ENCODE measurements at regions not wholly inside any gene's neighbourhood (a gene's known extent, or its start where the extent isn't known, plus 50 kb on each side); places are given as distances from the start of the nearest gene placed in this dataset.
"Not testable (repeated sequence)": the region's sequence is repeated elsewhere in the genome, so short reads cannot be mapped to it uniquely, and the experiment has no call there.

DNA sequence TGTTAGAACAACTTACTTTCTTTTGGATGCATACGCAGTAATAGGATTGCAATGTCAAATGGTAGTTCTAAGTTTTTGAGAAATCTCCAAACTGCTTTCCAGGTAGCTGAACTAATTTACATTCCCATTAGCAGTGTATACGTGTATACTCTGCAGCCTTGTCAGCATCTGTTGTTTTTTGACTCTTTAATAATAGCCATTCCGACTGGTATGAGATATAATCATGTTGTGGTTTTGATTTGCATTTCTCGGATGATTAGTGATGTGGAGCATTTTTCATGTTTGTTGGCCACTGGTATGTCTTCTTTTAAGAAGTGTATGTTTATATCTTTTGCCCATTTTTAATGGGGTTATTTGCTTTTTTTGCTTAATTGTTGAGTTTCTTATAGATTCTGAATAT lies 76.9 kb upstream of the HNRNPA1L2 start:
- H3K27ac Mint-ChIP-seq; POLR2A ChIA-PET; H3K4me1 Mint-ChIP-seq; H3K27me3 Mint-ChIP-seq; H3K36me3 Mint-ChIP-seq; H3K9me3 Mint-ChIP-seq; H3K4me3 Mint-ChIP-seq; ATAC-seq (ENCODE audit: low read depth); DNase-seq: not testable (repeated sequence)

DNA sequence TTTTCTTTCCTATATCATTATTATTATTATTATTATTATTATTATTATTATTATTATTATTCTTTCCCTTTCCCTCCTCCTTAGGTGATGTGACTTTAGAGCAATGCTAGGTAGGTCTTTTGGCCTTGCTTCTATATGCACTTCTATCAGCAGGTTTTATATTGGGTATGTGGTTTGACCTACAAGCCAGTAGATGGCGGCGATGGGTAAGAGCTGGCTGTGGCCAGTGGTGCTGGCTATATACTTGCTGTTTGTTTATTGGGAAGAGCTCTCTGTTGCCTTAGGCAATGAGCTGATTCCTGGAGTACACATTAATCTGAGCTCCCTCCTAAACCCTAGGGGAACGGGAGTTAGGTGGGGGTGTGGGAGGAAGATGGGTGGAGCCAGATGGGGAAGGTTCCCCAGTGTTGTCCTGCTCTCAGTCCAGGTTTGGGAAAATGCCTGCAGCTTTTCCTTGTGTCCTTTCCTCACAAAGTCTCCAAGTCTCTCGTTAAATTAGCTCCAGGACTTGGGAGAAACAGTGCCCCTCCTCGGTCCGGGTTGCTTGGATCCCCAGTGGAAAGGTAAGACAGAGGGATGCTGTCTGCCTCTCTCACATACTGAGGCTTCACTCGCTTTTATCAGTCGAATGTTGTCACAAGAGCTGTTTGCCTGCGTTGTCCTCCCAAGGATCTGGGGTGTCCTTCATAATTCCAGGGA lies 72.2 kb upstream of the HNRNPA1L2 start:
- H3K36me3 Mint-ChIP-seq, H3K27ac Mint-ChIP-seq, POLR2A ChIA-PET, H3K4me3 Mint-ChIP-seq, DNase-seq, H3K27me3 Mint-ChIP-seq, H3K9me3 Mint-ChIP-seq, H3K4me1 Mint-ChIP-seq: not testable (repeated sequence)
- peak; percentile 82 for ATAC-seq (ENCODE audit: low read depth)

DNA sequence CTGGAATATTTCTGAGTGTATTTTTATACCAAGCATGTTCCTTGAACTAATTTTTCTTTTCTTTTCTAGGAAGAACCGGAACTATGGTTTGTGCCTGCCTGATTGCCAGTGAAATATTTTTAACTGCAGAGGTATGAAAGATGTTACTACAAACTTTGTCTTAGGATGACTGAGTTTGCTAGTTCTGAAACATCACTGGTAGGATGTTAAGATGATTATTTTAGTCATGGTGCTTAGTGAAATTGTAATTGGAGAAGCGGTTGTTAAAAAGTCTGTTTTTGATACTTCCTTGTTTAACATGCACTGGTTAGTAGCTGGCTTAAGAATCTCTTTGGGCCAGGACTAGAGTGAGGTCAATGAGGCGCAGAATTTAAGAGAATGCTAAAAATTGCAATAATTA lies 71.1 kb upstream of the HNRNPA1L2 start:
- H3K9me3 Mint-ChIP-seq; H3K27me3 Mint-ChIP-seq; H3K36me3 Mint-ChIP-seq; H3K27ac Mint-ChIP-seq; H3K4me1 Mint-ChIP-seq; DNase-seq; H3K4me3 Mint-ChIP-seq; ATAC-seq (ENCODE audit: low read depth); POLR2A ChIA-PET: not testable (repeated sequence)

- ATAC-seq (ENCODE audit: low read depth); H3K36me3 Mint-ChIP-seq; DNase-seq; POLR2A ChIA-PET; H3K9me3 Mint-ChIP-seq; H3K4me3 Mint-ChIP-seq; H3K27ac Mint-ChIP-seq; H3K4me1 Mint-ChIP-seq: not testable (repeated sequence)
- peaks cover 12% of the 10 kb centered on the region for H3K27me3 Mint-ChIP-seq
Observed at GRCh38 chr13:52582962-52583361, 59.3 kb upstream of the HNRNPA1L2 start.
